Kidney (tissue), 13 donors: ENCODE measurements at regions not wholly inside any gene's neighbourhood (a gene's known extent, or its start where the extent isn't known, plus 50 kb on each side); places are given as distances from the start of the nearest gene placed in this dataset.
"Not testable (repeated sequence)": the region's sequence is repeated elsewhere in the genome, so short reads cannot be mapped to it uniquely, and the experiment has no call there.

Source experiments
- DNase-seq, 5 donors: peaks; one replicate each; pipeline ENCODE4 v3.0.0-alpha.2; 2013 to 2020
- FAIRE-seq: peaks from 2 replicates; lab custom pipeline; 2012; peaks lifted over from hg19 to GRCh38; lab: Jason Lieb, UNC
- H3K27ac ChIP-seq, 2 donors: one replicate each; pipeline ENCODE4 v1.7.0; 2013; ENCODE audit warnings: low read depth in 2 of 2, low read length in 2 of 2, inconsistent platforms in 1 of 2
- H3K27me3 ChIP-seq: one replicate; pipeline ENCODE4 v1.7.1; 2013; ENCODE audit warnings: low read length, inconsistent platforms; ENCODE audit not compliant: control insufficient read depth, insufficient read depth
- H3K36me3 ChIP-seq, 3 donors: one replicate each; pipeline versions ENCODE4 v1.7.0 to v1.7.1; 2013; ENCODE audit warnings: low read length in 3 of 3, control low read depth in 1 of 3, inconsistent platforms in 1 of 3; ENCODE audit not compliant: insufficient read depth in 3 of 3, control insufficient read depth in 2 of 3
- H3K4me1 ChIP-seq, 3 donors: one replicate each; pipeline versions ENCODE4 v1.7.0 to v1.7.1; 2013; ENCODE audit warnings: low read length in 3 of 3, inconsistent platforms in 1 of 3, low read depth in 1 of 3; ENCODE audit not compliant: control insufficient read depth in 2 of 3, insufficient read depth in 2 of 3
- H3K4me3 ChIP-seq, 3 donors: one replicate each; pipeline versions ENCODE4 v1.7.0 to v1.8.1; 2013; ENCODE audit warnings: low read length in 3 of 3, control low read depth in 1 of 3, inconsistent platforms in 1 of 3
- H3K9ac ChIP-seq, 3 donors: one replicate each; pipeline versions ENCODE4 v1.7.0 to v1.7.1; 2013; ENCODE audit warnings: low read length in 3 of 3, control low read depth in 1 of 3, inconsistent platforms in 1 of 3
- H3K9me3 ChIP-seq, 3 donors: one replicate each; pipeline versions ENCODE4 v1.7.0 to v1.7.1; 2013; ENCODE audit warnings: low read length in 3 of 3, control low read depth in 1 of 3, inconsistent platforms in 1 of 3; ENCODE audit not compliant: control insufficient read depth in 2 of 3, insufficient read depth in 1 of 3
- intact Hi-C: fragments of 100-400 bp; cut with DNase I; formaldehyde crosslinking; loops from one replicate; pipeline ENCODE4 v1.11.1; 2022
- TF ChIP-seq, protein P1 (sequence below): IDR thresholded peaks from 3 replicates; pipeline ENCODE4 v1.5.1; 2012; ENCODE audit warnings: mild to moderate bottlenecking, moderate library complexity, borderline replicate concordance; ENCODE audit not compliant: insufficient read depth; ENCODE audit errors: extremely low read depth
- donor health status: control.
- donor health status: control.
- donor health status: control.
- donor health status: control.
- donor health status: control.
- donor health status: DM: yes; HTN: yes; CAD: no.
- donor health status: Normal renal cell carcinoma (clear cell type).

DNA sequence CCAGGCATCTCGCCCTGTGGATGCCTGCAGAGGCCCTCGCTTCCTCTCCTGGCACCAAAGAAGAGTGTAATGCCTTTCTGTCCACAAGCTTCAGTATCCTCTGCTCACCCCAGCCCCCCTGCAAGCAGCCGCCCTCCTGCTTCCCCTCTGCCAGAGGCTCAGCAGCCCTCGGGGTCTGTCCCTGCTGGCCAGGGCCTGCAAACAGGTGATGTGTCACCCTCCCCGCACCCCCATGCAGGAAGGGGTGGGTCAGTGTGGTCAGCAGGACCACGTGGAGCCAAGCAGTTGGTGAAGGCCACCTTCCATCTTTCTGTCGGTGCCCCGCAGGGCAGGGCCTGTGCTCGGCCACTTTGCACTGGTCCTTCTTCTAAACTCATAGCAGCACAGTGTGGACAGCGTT lies 129.9 kb upstream of the CIBAR2 start:
- no peak overlapping the region for H3K27ac ChIP-seq
- intact Hi-C loops = no loop called here
- H3K27me3 ChIP-seq = no peaks in the 10 kb centered on the region
- no peak for DNase-seq
- peaks cover 0 to 7% (median 2%) of the 10 kb centered on the region in 3 donors for H3K4me1 ChIP-seq
- H3K36me3 ChIP-seq = no peaks in the 10 kb centered on the region
- H3K9ac ChIP-seq = no peak overlapping the region
- no peak overlapping the region for H3K4me3 ChIP-seq
- no peaks in the 10 kb centered on the region for H3K9me3 ChIP-seq
- TF ChIP-seq, protein P1, sequence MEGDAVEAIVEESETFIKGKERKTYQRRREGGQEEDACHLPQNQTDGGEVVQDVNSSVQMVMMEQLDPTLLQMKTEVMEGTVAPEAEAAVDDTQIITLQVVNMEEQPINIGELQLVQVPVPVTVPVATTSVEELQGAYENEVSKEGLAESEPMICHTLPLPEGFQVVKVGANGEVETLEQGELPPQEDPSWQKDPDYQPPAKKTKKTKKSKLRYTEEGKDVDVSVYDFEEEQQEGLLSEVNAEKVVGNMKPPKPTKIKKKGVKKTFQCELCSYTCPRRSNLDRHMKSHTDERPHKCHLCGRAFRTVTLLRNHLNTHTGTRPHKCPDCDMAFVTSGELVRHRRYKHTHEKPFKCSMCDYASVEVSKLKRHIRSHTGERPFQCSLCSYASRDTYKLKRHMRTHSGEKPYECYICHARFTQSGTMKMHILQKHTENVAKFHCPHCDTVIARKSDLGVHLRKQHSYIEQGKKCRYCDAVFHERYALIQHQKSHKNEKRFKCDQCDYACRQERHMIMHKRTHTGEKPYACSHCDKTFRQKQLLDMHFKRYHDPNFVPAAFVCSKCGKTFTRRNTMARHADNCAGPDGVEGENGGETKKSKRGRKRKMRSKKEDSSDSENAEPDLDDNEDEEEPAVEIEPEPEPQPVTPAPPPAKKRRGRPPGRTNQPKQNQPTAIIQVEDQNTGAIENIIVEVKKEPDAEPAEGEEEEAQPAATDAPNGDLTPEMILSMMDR = no peak
- no peak for FAIRE-seq

DNA sequence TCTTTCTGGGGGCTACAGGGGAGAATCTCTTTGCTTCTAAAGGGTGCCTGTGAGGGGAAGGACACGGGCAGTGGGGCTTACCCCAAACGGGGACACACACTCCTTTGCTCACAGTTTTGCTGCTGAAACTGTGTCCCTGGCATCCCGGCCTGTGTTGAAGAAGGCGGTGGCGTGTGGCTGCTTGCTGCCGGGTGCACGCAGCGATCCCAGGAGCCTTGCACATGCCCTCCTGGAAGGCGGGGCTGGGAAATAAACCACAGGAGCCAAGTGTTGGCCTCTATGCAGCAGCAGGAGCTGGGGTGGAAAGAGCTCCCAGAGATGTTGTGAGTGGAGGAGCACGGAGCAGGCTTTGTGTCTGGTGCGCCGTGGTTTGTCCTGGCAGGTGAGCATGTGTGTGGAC lies 131.0 kb upstream of the CIBAR2 start:
- H3K27ac ChIP-seq = no peak overlapping the region
- no peaks in the 10 kb centered on the region for H3K27me3 ChIP-seq
- DNase-seq = no peak
- FAIRE-seq = no peak
- H3K9me3 ChIP-seq = no peaks in the 10 kb centered on the region
- H3K9ac ChIP-seq = no peak overlapping the region
- H3K4me1 ChIP-seq = peaks cover 0 to 6% (median 2%) of the 10 kb centered on the region in 3 donors
- no peaks in the 10 kb centered on the region for H3K36me3 ChIP-seq
- TF ChIP-seq, protein P1 = no peak
- intact Hi-C loops = no loop called here
- H3K4me3 ChIP-seq = no peak overlapping the region

DNA sequence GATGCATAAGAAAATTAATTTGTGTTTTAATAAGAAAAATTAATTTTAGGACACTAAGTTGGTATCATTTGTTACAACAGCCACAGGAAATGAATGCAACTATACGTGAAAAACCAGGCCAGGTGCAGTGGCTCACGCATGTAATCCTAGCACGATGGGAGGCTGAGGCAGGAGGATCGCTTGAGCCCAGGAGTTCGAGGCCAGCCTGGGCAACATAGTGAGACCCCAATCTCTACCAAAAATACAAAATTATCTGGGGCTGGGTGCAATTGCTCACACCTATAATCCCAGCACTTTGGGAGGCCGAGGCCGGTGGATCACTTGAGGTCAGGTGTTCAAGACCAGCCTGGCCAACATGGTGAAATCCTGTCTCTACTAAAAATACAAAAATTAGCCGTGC lies 132.2 kb upstream of the CIBAR2 start:
- FAIRE-seq, H3K27ac ChIP-seq, H3K9ac ChIP-seq, H3K4me3 ChIP-seq, intact Hi-C loops, H3K27me3 ChIP-seq, DNase-seq, H3K36me3 ChIP-seq, H3K9me3 ChIP-seq, H3K4me1 ChIP-seq: not testable (repeated sequence)

DNA sequence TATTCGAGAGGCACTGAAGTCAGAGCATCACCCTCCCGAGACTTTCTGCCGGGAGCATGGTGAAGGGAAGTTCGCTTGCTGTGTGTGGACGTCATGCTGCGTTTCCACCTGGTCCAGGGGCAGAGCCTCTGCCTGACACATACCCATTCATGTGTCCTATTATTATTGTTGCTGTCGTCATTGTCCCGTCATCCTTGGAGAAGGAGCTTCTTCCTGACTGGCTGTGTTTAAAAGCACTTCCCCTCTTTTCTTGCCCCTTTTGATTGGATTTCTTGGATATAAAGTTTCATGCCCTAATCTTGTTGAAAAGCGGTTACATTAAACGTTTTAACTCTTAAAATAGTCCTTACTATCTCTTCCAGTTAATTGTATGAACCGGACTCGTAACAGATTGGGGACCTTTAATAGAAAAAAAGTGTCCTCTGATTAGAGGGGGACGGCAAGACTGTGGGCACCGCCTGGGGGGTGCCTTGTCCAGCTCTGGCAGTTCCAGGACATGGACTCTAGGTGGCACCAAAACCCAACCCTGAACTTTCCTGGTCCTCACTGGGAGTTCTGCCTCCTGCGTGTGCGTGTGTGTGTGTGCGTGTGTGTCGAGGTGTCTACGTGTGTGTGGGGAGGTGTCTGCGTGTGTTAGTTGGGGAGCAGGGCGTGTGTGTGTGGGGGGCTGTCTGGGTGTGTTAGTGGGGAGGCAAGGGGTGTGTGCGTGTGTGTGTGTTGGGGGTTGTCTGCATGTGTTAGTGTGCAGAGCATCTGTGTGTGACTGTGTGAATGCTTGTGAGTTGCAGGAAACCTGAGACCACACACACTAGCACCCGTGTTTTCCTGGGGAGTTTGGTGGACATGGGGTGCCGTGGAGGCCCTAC lies 133.3 kb upstream of the CIBAR2 start:
- no peaks in the 10 kb centered on the region for H3K27me3 ChIP-seq
- H3K36me3 ChIP-seq = no peaks in the 10 kb centered on the region
- intact Hi-C loops = no loop called here
- H3K27ac ChIP-seq = no peak overlapping the region
- TF ChIP-seq, protein P1 = peak; percentile 66
- H3K9ac ChIP-seq = no peak overlapping the region
- peak overlapping the region in 1 of 3 donors; percentile 20 for H3K4me3 ChIP-seq
- no peaks in the 10 kb centered on the region for H3K9me3 ChIP-seq
- peaks cover 0 to 6% (median 2%) of the 10 kb centered on the region in 3 donors for H3K4me1 ChIP-seq
- DNase-seq (peak in 4 of 5 donors; percentile 81 to 90 (median 85)), FAIRE-seq (no peak)
